Testis (tissue), 2 donors: ENCODE measurements at regions not wholly inside any gene's neighbourhood (a gene's known extent, or its start where the extent isn't known, plus 50 kb on each side); places are given as distances from the start of the nearest gene placed in this dataset.

ENCODE experiments used
- POLR2A ChIP-seq: fragments of 450-650 bp; IDR thresholded peaks from one replicate; pipeline ENCODE4 v1.6.1; 2017; ENCODE audit warnings: antibody characterized with exemption, mild to moderate bottlenecking, moderate library complexity
- TF ChIP-seq, protein P1 (sequence below), 3 experiments: fragments of 450-650 bp in 2 of 3; fragments of 200-600 bp in 1 of 3; sonication (generic) in 1 of 3; IDR thresholded peaks; one replicate each; pipeline ENCODE4 v1.5.1; 2016 to 2019; ENCODE audit warnings: antibody characterized with exemption in 3 of 3, mild to moderate bottlenecking in 2 of 3, moderate library complexity in 1 of 3

DNA sequence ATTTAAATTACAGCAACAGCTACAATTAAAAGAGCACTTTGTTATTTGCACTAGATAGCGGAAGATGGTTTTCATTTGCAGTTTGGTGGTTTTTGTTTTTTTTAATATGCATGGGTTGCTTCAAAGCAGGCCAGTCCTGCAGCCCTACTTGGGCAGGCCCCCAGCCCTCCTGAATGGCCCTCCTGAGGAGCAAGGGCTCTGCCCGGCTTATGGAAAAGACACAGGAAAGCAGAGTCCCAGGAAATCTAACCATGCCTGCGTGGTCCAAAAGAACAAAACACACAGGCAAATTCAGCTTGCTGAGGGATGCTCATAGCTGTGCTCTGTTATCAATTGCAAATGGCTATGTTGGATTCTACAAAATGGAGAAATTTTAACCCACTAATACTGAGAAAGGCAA, 371.1 kb upstream of the ARID1B start:
- TF ChIP-seq, protein P1, sequence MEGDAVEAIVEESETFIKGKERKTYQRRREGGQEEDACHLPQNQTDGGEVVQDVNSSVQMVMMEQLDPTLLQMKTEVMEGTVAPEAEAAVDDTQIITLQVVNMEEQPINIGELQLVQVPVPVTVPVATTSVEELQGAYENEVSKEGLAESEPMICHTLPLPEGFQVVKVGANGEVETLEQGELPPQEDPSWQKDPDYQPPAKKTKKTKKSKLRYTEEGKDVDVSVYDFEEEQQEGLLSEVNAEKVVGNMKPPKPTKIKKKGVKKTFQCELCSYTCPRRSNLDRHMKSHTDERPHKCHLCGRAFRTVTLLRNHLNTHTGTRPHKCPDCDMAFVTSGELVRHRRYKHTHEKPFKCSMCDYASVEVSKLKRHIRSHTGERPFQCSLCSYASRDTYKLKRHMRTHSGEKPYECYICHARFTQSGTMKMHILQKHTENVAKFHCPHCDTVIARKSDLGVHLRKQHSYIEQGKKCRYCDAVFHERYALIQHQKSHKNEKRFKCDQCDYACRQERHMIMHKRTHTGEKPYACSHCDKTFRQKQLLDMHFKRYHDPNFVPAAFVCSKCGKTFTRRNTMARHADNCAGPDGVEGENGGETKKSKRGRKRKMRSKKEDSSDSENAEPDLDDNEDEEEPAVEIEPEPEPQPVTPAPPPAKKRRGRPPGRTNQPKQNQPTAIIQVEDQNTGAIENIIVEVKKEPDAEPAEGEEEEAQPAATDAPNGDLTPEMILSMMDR (IDR thresholded peaks at IDR 0.05) = no peak
- TF ChIP-seq POLR2A = no peak
